Gastroesophageal sphincter (tissue), 4 donors: ENCODE measurements at regions not wholly inside any gene's neighbourhood (a gene's known extent, or its start where the extent isn't known, plus 50 kb on each side); places are given as distances from the start of the nearest gene placed in this dataset.

Source experiments
- ATAC-seq: fragments of 150-250 bp; one replicate; pipeline ENCODE4 v1.9.1; 2016; ENCODE audit warnings: mild to moderate bottlenecking, moderate library complexity
- H3K27ac ChIP-seq, 4 donors: fragments of 200-600 bp; sonication (generic) in 3 of 4; 1 replicate in 3 of 4; 2 replicates in 1 of 4; pipeline ENCODE4 v1.5.1; 2016 to 2019
- H3K27me3 ChIP-seq: fragments of 200-600 bp; sonication (generic); one replicate; pipeline ENCODE4 v1.5.1; 2019
- H3K36me3 ChIP-seq, 2 donors: fragments of 200-600 bp; sonication (generic); one replicate each; pipeline ENCODE4 v1.5.1; 2019; ENCODE audit warnings: control low read depth in 1 of 2
- H3K4me1 ChIP-seq, 3 donors: fragments of 200-600 bp; sonication (generic); 1 replicate in 2 of 3; 2 replicates in 1 of 3; pipeline ENCODE4 v1.5.1; 2016 to 2019; ENCODE audit warnings: control low read depth in 2 of 3
- H3K4me3 ChIP-seq, 2 donors: fragments of 200-600 bp; sonication (generic); one replicate each; pipeline ENCODE4 v1.5.1; 2019; ENCODE audit warnings: mild to moderate bottlenecking in 1 of 2, moderate library complexity in 1 of 2
- H3K9me3 ChIP-seq, 3 donors: fragments of 200-600 bp; sonication (generic); one replicate each; pipeline ENCODE4 v1.5.1; 2017 to 2019; ENCODE audit warnings: control low read depth in 2 of 3
- EP300 ChIP-seq: sonication (generic); formaldehyde crosslinking; IDR thresholded peaks from one replicate; pipeline ENCODE4 v1.6.1; 2017; ENCODE audit warnings: antibody characterized with exemption, mild to moderate bottlenecking
- POLR2A ChIP-seq, 2 donors: fragments of 450-650 bp; IDR thresholded peaks; one replicate each; pipeline ENCODE4 v1.6.1; 2017; ENCODE audit warnings: antibody characterized with exemption in 2 of 2, mild to moderate bottlenecking in 2 of 2, moderate library complexity in 1 of 2
- POLR2AphosphoS5 ChIP-seq: sonication (generic); formaldehyde crosslinking; IDR thresholded peaks from one replicate; pipeline ENCODE4 v1.6.1; 2017; ENCODE audit warnings: antibody characterized with exemption
- WGBS, 2 donors: methylation state at CpG; one replicate each; pipeline ENCODE4 v1.1.5; 2018; ENCODE audit warnings: low coverage in 1 of 2; 5-methylcytosine and 5-hydroxymethylcytosine counted together
- TF ChIP-seq, protein P1 (sequence below), 4 experiments: fragments of 200-600 bp in 2 of 4; fragments of 450-650 bp in 2 of 4; sonication (generic) in 1 of 4; IDR thresholded peaks; one replicate each; pipeline ENCODE4 v1.5.1; 2017 to 2019; ENCODE audit warnings: antibody characterized with exemption in 4 of 4, mild to moderate bottlenecking in 2 of 4, moderate library complexity in 2 of 4

GRCh38 chr20:48571949-48572847 lies 255.6 kb downstream of the PREX1 start:
- H3K9me3 ChIP-seq, result no peaks in the 10 kb centered on the region
- 70 to 87% methylated on average over 14 of the region's 14 CpGs for WGBS, 2 donors
- H3K4me3 ChIP-seq, result no peak overlapping the region
- H3K36me3 ChIP-seq, result no peaks in the 10 kb centered on the region
- H3K27me3 ChIP-seq, result no peaks in the 10 kb centered on the region
- no peak for ATAC-seq
- TF ChIP-seq, protein P1, sequence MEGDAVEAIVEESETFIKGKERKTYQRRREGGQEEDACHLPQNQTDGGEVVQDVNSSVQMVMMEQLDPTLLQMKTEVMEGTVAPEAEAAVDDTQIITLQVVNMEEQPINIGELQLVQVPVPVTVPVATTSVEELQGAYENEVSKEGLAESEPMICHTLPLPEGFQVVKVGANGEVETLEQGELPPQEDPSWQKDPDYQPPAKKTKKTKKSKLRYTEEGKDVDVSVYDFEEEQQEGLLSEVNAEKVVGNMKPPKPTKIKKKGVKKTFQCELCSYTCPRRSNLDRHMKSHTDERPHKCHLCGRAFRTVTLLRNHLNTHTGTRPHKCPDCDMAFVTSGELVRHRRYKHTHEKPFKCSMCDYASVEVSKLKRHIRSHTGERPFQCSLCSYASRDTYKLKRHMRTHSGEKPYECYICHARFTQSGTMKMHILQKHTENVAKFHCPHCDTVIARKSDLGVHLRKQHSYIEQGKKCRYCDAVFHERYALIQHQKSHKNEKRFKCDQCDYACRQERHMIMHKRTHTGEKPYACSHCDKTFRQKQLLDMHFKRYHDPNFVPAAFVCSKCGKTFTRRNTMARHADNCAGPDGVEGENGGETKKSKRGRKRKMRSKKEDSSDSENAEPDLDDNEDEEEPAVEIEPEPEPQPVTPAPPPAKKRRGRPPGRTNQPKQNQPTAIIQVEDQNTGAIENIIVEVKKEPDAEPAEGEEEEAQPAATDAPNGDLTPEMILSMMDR (IDR thresholded peaks at IDR 0.05), result no peak
- no peak for TF ChIP-seq POLR2A (IDR thresholded peaks at IDR 0.05)
- TF ChIP-seq POLR2AphosphoS5, result no peak
- TF ChIP-seq EP300, result no peak
- no peak overlapping the region for H3K27ac ChIP-seq
- H3K4me1 ChIP-seq, result no peaks in the 10 kb centered on the region

- ATAC-seq, result no peak
- Histone ChIP-seq H3K27ac (no peak overlapping the region), H3K27me3 (peaks cover 5% of the 10 kb centered on the region), H3K4me1 (no peaks in the 10 kb centered on the region), H3K9me3 (no peaks in the 10 kb centered on the region), H3K36me3 (no peaks in the 10 kb centered on the region), H3K4me3 (no peak overlapping the region)
- no CpG with 5 or more reads among the region's 9 CpGs for WGBS, 2 donors
- TF ChIP-seq, protein P1 (IDR thresholded peaks at IDR 0.05), result no peak
- TF ChIP-seq POLR2A (IDR thresholded peaks at IDR 0.05) (no peak), POLR2AphosphoS5 (no peak), EP300 (no peak)
Observed at GRCh38 chr20:48569679-48570078, 258.1 kb downstream of the PREX1 start.

DNA sequence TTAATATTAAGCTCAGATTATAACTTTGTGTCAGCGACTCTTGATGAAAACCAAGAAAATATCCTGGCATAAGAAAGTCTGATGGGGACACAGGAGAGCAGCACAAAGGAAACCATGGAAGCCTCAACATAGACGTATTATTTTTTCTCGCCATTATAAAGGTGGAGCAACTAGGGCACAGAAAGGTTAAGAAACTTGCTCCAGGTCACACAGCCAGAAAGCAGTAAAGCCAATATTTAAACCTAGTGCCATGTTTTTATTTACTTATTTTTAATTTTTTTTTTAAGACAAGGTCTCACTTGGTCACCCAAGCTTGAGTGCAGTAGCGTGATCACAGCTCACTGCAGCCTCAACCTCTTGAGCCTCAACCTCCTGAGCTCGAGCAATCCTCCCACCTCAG lies 259.3 kb downstream of the PREX1 start:
- ATAC-seq, result no peak
- peaks cover 15% of the 10 kb centered on the region for H3K27me3 ChIP-seq
- H3K36me3 ChIP-seq, result no peaks in the 10 kb centered on the region
- WGBS, 2 donors, result 82 to 87% methylated on average over 5 of the region's 5 CpGs
- H3K9me3 ChIP-seq, result no peaks in the 10 kb centered on the region
- H3K4me3 ChIP-seq, result no peak overlapping the region
- no peak overlapping the region for H3K27ac ChIP-seq
- TF ChIP-seq POLR2AphosphoS5, result no peak
- H3K4me1 ChIP-seq, result no peaks in the 10 kb centered on the region

DNA sequence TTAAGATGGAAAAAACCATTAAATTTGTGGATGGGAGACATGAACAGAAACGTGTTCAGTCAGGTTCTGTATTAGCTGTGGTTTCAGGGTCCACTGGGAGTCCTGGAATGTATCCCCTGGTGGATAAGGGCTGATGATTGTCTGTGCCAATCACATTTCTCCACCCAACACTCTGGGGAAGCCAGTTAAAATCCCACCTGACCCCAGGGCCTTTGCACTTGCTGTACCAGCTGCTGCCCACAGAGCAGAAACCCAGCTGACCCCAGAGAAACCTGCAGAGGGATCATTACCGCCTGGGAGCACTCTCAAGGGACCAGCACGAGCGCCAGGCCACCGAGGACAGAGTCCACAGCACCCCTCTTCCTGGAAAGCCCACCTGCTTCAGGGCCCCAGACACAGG lies 260.7 kb downstream of the PREX1 start:
- Histone ChIP-seq H3K27me3 (peaks cover 19% of the 10 kb centered on the region), H3K9me3 (no peaks in the 10 kb centered on the region), H3K4me3 (no peak overlapping the region), H3K36me3 (no peaks in the 10 kb centered on the region), H3K27ac (no peak overlapping the region), H3K4me1 (no peaks in the 10 kb centered on the region)
- WGBS, 2 donors, result 75 to 78% methylated on average over 1 of the region's 5 CpGs
- ATAC-seq, result no peak
- TF ChIP-seq EP300, result no peak
- no peak for TF ChIP-seq POLR2A (IDR thresholded peaks at IDR 0.05)
- TF ChIP-seq, protein P1 (IDR thresholded peaks at IDR 0.05), result no peak
- TF ChIP-seq POLR2AphosphoS5, result no peak

- no peaks in the 10 kb centered on the region for H3K4me1 ChIP-seq
- H3K9me3 ChIP-seq, result no peaks in the 10 kb centered on the region
- no peak for ATAC-seq
- no peak overlapping the region for H3K4me3 ChIP-seq
- no peak for TF ChIP-seq POLR2A (IDR thresholded peaks at IDR 0.05)
- TF ChIP-seq, protein P1 (IDR thresholded peaks at IDR 0.05), result no peak
- TF ChIP-seq POLR2AphosphoS5, result no peak
- TF ChIP-seq EP300, result no peak
- H3K36me3 ChIP-seq, result no peaks in the 10 kb centered on the region
- no peak overlapping the region for H3K27ac ChIP-seq
- peaks cover 19% of the 10 kb centered on the region for H3K27me3 ChIP-seq
- 60 to 67% methylated on average over 1 to 6 of the region's 8 CpGs for WGBS, 2 donors
Observed at GRCh38 chr20:48564982-48565539, 262.7 kb downstream of the PREX1 start.
